ENCODE measurements at regions not wholly inside any gene's neighbourhood (a gene's known extent, or its start where the extent isn't known, plus 50 kb on each side); places are given as distances from the start of the nearest gene placed in this dataset.

DNA sequence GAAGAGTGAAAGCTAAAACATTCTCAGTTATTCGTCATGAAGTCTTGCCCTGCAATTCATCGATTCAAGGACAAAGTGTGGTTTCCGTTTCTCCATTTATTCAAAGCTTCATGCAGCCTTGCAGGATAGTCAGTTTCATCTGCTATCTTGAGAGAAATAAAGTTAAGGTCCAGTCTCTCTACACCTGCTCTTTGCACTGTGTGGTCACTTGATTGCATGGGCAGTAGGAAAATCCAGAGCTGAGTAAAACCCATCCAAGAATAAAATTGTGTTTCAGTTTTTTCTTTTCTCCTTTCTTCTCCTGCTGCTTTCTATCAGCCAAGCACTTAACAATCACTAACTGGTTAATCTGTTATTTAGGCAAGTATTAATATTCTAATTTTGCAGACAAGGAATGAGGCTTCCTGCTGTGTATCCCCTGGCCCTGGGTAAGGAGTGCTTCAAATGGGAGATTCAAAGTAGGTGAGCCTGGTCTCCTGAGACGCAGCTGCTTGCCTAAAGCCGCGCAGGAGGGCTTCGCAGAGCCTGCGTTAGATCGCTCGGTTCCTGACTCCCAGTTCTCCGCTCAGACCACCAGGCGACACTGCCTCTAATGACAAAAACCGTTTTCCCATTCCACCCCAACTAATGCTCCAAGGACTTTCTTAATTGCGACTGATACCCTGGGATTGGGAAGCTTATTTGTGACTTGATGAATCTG lies 808.3 kb downstream of the TFAP2A start:
- Histone ChIP-seq H3K23me2 (ENCODE audit: insufficient read length, low read depth, low read length, poor library complexity, severe bottlenecking) (no peaks in the 10 kb centered on the region), H3K14ac (ENCODE audit: insufficient read depth, low read length) (no peak overlapping the region), H2BK12ac (ENCODE audit: insufficient read length, low read depth, low read length) (no peak overlapping the region), H2BK15ac (ENCODE audit: low read depth, low read length) (no peak overlapping the region), H2BK120ac (ENCODE audit: low read depth, low read length, poor library complexity, severe bottlenecking) (no peak overlapping the region), H4K8ac (replicated peaks; ENCODE audit: insufficient read length, low read depth, low read length) (no peak overlapping the region), H2BK20ac (ENCODE audit: low read depth, low read length, poor library complexity, severe bottlenecking) (no peak overlapping the region), H3K4me1 (ENCODE audit: insufficient read depth, low read length) (no peaks in the 10 kb centered on the region), H3K79me2 (ENCODE audit: insufficient read depth, low read length) (no peaks in the 10 kb centered on the region), H3K9ac (ENCODE audit: extremely low read depth, insufficient read length, low read length) (no peak overlapping the region), H3K23ac (ENCODE audit: insufficient read length, low read depth, low read length) (no peak overlapping the region), H2AK5ac (ENCODE audit: insufficient read length, low read length) (no peak overlapping the region), H4K5ac (ENCODE audit: insufficient read length, low read depth, low read length) (no peak overlapping the region), H3K9me3 (ENCODE audit: control insufficient read depth, low read depth, low read length) (no peaks in the 10 kb centered on the region), H3K56ac (ENCODE audit: insufficient read length, low read depth, low read length) (no peak overlapping the region), H3T11ph (ENCODE audit: low read length) (no peak overlapping the region), H3K27ac (ENCODE audit: insufficient read length, low read depth, low read length) (no peak overlapping the region), H4K20me1 (ENCODE audit: control insufficient read depth, insufficient read depth, insufficient read length) (no peaks in the 10 kb centered on the region), H3K4me2 (ENCODE audit: insufficient read depth, insufficient read length, low read length) (no peak overlapping the region), H2BK5ac (ENCODE audit: insufficient read length, low read length) (no peak overlapping the region), H4K91ac (ENCODE audit: insufficient read length, low read depth, low read length) (no peak overlapping the region), H3K18ac (ENCODE audit: insufficient read length, low read depth, low read length) (no peak overlapping the region), H3K4ac (ENCODE audit: low read depth, low read length) (no peak overlapping the region), H3K79me1 (ENCODE audit: insufficient read depth, low read depth, low read length, poor library complexity, severe bottlenecking) (no peaks in the 10 kb centered on the region), H2AFZ (ENCODE audit: low read length) (no peak overlapping the region), H3K27me3 (ENCODE audit: insufficient read depth, low read length) (no peaks in the 10 kb centered on the region)
- peak overlapping the region in 1 of 3 experiments; percentile 63; a peak in 2 of 7 replicates for H3K27ac Mint-ChIP-seq
- peaks cover 12 to 13% of the 10 kb centered on the region in 2 experiments for H3K4me1 Mint-ChIP-seq
- H3K9me3 Mint-ChIP-seq, result no peaks in the 10 kb centered on the region
- no peak overlapping the region for H3K4me3 Mint-ChIP-seq
- DNase-seq, result peak; percentile 73
- WGBS (ENCODE audit: extremely low coverage, insufficient read length, low lambda C conversion rate), result no CpG with 5 or more reads among the region's 14 CpGs
- peaks cover 7% of the 10 kb centered on the region for H3K27me3 Mint-ChIP-seq (ENCODE audit: low read depth)
- H3K36me3 Mint-ChIP-seq (ENCODE audit: insufficient read depth in 1 of 3, low read depth in 3 of 3), result no peaks in the 10 kb centered on the region
- TF ChIP-seq, protein P1, sequence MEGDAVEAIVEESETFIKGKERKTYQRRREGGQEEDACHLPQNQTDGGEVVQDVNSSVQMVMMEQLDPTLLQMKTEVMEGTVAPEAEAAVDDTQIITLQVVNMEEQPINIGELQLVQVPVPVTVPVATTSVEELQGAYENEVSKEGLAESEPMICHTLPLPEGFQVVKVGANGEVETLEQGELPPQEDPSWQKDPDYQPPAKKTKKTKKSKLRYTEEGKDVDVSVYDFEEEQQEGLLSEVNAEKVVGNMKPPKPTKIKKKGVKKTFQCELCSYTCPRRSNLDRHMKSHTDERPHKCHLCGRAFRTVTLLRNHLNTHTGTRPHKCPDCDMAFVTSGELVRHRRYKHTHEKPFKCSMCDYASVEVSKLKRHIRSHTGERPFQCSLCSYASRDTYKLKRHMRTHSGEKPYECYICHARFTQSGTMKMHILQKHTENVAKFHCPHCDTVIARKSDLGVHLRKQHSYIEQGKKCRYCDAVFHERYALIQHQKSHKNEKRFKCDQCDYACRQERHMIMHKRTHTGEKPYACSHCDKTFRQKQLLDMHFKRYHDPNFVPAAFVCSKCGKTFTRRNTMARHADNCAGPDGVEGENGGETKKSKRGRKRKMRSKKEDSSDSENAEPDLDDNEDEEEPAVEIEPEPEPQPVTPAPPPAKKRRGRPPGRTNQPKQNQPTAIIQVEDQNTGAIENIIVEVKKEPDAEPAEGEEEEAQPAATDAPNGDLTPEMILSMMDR (conservative IDR thresholded peaks at IDR 0.05), result peak; percentile 45; the same call in 2 of the 3 replicates

Data from H9 (cell line).